ENCODE measurements at regions not wholly inside any gene's neighbourhood (a gene's known extent, or its start where the extent isn't known, plus 50 kb on each side); places are given as distances from the start of the nearest gene placed in this dataset.

DNA sequence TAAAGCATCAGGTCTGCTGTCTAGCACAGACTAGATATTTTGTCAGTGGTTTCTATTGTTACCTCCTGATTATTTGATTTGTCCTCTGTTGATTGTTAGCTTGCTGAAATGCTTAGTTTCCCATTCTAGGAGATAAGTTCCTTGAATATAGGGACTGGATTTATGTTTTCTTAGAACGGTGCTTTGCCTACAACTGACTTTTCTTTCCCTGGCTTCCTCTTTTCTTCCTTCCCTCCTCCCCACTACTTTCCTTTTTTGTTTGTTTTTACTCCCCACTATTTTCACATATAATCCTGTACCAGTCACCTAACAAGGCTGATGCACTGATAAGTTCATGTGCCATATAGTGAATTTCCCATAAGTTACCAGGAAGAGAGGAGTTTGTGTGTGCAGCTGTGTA is 58.5 kb upstream of the METAP2 start:
- Histone ChIP-seq H3K4me1 (ENCODE audit: control insufficient read depth, insufficient read depth, low read length) (no peaks in the 10 kb centered on the region), H3K4me3 (ENCODE audit: low read length) (no peak overlapping the region), H3K36me3 (ENCODE audit: control insufficient read depth, insufficient read depth, low read length) (no peaks in the 10 kb centered on the region), H3K27ac (ENCODE audit: low read depth, low read length) (no peak overlapping the region), H3K9ac (ENCODE audit: low read length) (no peak overlapping the region), H3K27me3 (ENCODE audit: control insufficient read depth, insufficient read depth, low read length) (no peaks in the 10 kb centered on the region)

DNA sequence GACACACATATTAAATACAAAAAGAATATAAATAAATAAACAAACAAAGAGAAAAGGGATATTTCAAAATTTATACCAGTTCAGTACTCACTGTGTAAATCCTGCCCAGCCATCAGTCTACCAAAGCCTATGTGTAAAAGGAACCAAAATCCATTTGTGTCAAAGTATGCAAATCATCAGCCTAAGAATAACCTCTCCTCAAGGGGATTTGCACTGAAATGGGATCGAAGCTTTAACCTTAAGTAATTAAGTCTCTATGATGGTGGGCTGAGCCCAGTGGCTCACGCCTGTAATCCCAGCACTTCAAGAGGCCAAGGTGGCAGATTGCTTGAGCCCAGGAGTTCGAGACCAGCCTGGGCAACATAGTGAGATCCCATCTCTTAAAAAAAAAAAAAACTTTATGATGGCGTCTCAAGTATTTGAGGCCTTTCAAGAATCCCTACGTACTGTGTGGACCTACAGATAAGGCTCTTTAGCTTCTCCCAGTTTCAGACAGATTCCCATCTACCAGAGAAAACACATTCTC is 57.8 kb upstream of the METAP2 start:
- H3K36me3 ChIP-seq (ENCODE audit: control insufficient read depth, insufficient read depth, low read length): no peaks in the 10 kb centered on the region

DNA sequence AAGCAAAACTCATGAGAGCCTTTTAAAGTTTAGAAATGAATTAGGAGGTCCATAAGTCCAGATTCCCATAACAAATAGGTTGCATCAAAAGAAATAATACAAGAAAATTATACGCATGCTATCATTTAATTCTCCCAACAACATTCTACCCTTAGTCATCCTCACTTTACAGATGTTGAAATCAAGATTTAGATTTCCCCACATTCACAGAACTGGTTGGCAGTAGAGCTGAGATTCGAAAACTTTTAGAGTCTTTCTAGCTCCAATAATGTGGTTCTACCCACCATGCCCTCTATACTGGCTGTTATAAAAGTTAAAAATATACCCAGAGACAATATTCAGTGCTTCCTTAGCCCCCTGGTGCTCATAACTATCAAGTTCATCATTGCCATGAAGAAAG is 56.6 kb upstream of the METAP2 start:
- H3K4me1 ChIP-seq (ENCODE audit: control insufficient read depth, insufficient read depth, low read length): no peaks in the 10 kb centered on the region
- no peak overlapping the region for H3K27ac ChIP-seq (ENCODE audit: low read depth, low read length)
- H3K4me3 ChIP-seq (ENCODE audit: low read length): no peak overlapping the region
- H3K27me3 ChIP-seq (ENCODE audit: control insufficient read depth, insufficient read depth, low read length): no peaks in the 10 kb centered on the region
- no peaks in the 10 kb centered on the region for H3K36me3 ChIP-seq (ENCODE audit: control insufficient read depth, insufficient read depth, low read length)
- no peak overlapping the region for H3K9ac ChIP-seq (ENCODE audit: low read length)

More for the DNA sequence above, 57.8 kb upstream of the METAP2 start:
- Histone ChIP-seq H3K4me1 (ENCODE audit: control insufficient read depth, insufficient read depth, low read length) (no peaks in the 10 kb centered on the region), H3K27me3 (ENCODE audit: control insufficient read depth, insufficient read depth, low read length) (no peaks in the 10 kb centered on the region), H3K9ac (ENCODE audit: low read length) (no peak overlapping the region), H3K4me3 (ENCODE audit: low read length) (no peak overlapping the region), H3K27ac (ENCODE audit: low read depth, low read length) (no peak overlapping the region)

DNA sequence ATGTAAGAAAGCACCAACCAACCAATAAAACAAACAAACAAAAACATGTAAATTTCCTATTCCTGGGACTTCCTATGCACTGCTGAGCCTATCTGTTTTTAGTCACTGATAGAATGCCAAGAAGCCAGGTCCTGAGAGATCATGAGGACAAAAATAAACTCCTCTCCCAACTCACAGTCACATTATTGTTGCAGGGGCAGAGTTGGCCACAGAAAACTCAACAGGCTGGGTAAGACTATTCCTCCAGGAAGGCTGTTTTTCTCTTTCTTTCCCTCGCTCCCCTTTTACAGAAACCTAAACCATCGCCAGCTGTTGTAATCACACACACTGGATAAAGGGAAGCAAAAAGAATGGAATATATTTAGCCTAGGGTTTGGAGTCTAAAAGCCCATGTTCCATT is 55.8 kb upstream of the METAP2 start:
- H3K4me3 ChIP-seq (ENCODE audit: low read length): no peak overlapping the region
- H3K27me3 ChIP-seq (ENCODE audit: control insufficient read depth, insufficient read depth, low read length): no peaks in the 10 kb centered on the region
- no peaks in the 10 kb centered on the region for H3K4me1 ChIP-seq (ENCODE audit: control insufficient read depth, insufficient read depth, low read length)
- no peak overlapping the region for H3K27ac ChIP-seq (ENCODE audit: low read depth, low read length)
- H3K9ac ChIP-seq (ENCODE audit: low read length): no peak overlapping the region
- no peaks in the 10 kb centered on the region for H3K36me3 ChIP-seq (ENCODE audit: control insufficient read depth, insufficient read depth, low read length)
